ENCODE measurements at regions not wholly inside any gene's neighbourhood (a gene's known extent, or its start where the extent isn't known, plus 50 kb on each side); places are given as distances from the start of the nearest gene placed in this dataset.

- no peaks in the 10 kb centered on the region for H4K20me1 ChIP-seq (ENCODE audit: insufficient read depth, low read length)
- DNase-seq (no peak), ATAC-seq (ENCODE audit: insufficient read depth, low read depth) (no peak)
- no peak overlapping the region for H3K4me2 ChIP-seq (ENCODE audit: insufficient read depth, low read length)
- no peak overlapping the region for H3K4me3 ChIP-seq (ENCODE audit: low read depth in 1 of 2, low read length in 2 of 2)
- no peaks in the 10 kb centered on the region for H3K27me3 ChIP-seq (ENCODE audit: insufficient read depth, low read length, poor library complexity)
- H3K36me3 ChIP-seq (ENCODE audit: insufficient read depth, low read length): no peaks in the 10 kb centered on the region
- H3K79me2 ChIP-seq (ENCODE audit: insufficient read depth, low read length): no peaks in the 10 kb centered on the region
- no peaks in the 10 kb centered on the region for H3K4me1 ChIP-seq (ENCODE audit: insufficient read depth, low read length)
- H2AFZ ChIP-seq (ENCODE audit: low read depth, low read length): no peak overlapping the region
- H3K27ac ChIP-seq (ENCODE audit: low read length): no peak overlapping the region
- no peaks in the 10 kb centered on the region for H3K9me3 ChIP-seq (ENCODE audit: insufficient read depth, low read length, severe bottlenecking)
- no peak for TF ChIP-seq EZH2 (IDR thresholded peaks at IDR 0.05; ENCODE audit: borderline replicate concordance, low read depth, low read length, severe bottlenecking)
- no peak overlapping the region for H3K9ac ChIP-seq (ENCODE audit: low read depth, low read length)
Measured at GRCh38 chr2:58928391-58928790, 687.3 kb upstream of the FANCL start.

GRCh38 chr2:58926112-58926511 lies 685.0 kb upstream of the FANCL start:
- H3K36me3 ChIP-seq (ENCODE audit: insufficient read depth, low read length): no peaks in the 10 kb centered on the region
- no peak overlapping the region for H3K4me3 ChIP-seq (ENCODE audit: low read depth in 1 of 2, low read length in 2 of 2)
- no peak for ATAC-seq (ENCODE audit: insufficient read depth, low read depth)
- H3K9ac ChIP-seq (ENCODE audit: low read depth, low read length): no peak overlapping the region
- H2AFZ ChIP-seq (ENCODE audit: low read depth, low read length): no peak overlapping the region
- H3K4me1 ChIP-seq (ENCODE audit: insufficient read depth, low read length): no peaks in the 10 kb centered on the region
- no peaks in the 10 kb centered on the region for H3K79me2 ChIP-seq (ENCODE audit: insufficient read depth, low read length)
- H3K4me2 ChIP-seq (ENCODE audit: insufficient read depth, low read length): no peak overlapping the region
- no peak overlapping the region for H3K27ac ChIP-seq (ENCODE audit: low read length)
- DNase-seq: no peak
- no peaks in the 10 kb centered on the region for H4K20me1 ChIP-seq (ENCODE audit: insufficient read depth, low read length)
- H3K27me3 ChIP-seq (ENCODE audit: insufficient read depth, low read length, poor library complexity): no peaks in the 10 kb centered on the region
- H3K9me3 ChIP-seq (ENCODE audit: insufficient read depth, low read length, severe bottlenecking): no peaks in the 10 kb centered on the region
- TF ChIP-seq CTCF (IDR thresholded peaks at IDR 0.05; ENCODE audit: borderline replicate concordance, extremely low read depth, low read length, poor library complexity, severe bottlenecking): no peak

GRCh38 chr2:58925676-58926081 lies 684.6 kb upstream of the FANCL start:
- no peak overlapping the region for H3K9ac ChIP-seq (ENCODE audit: low read depth, low read length)
- DNase-seq: no peak
- H3K4me2 ChIP-seq (ENCODE audit: insufficient read depth, low read length): no peak overlapping the region
- no peaks in the 10 kb centered on the region for H3K27me3 ChIP-seq (ENCODE audit: insufficient read depth, low read length, poor library complexity)
- H4K20me1 ChIP-seq (ENCODE audit: insufficient read depth, low read length): no peaks in the 10 kb centered on the region
- no peaks in the 10 kb centered on the region for H3K36me3 ChIP-seq (ENCODE audit: insufficient read depth, low read length)
- H2AFZ ChIP-seq (ENCODE audit: low read depth, low read length): no peak overlapping the region
- H3K79me2 ChIP-seq (ENCODE audit: insufficient read depth, low read length): no peaks in the 10 kb centered on the region
- H3K27ac ChIP-seq (ENCODE audit: low read length): no peak overlapping the region
- no peaks in the 10 kb centered on the region for H3K9me3 ChIP-seq (ENCODE audit: insufficient read depth, low read length, severe bottlenecking)
- H3K4me1 ChIP-seq (ENCODE audit: insufficient read depth, low read length): no peaks in the 10 kb centered on the region
- no peak overlapping the region for H3K4me3 ChIP-seq (ENCODE audit: low read depth in 1 of 2, low read length in 2 of 2)
- no peak for ATAC-seq (ENCODE audit: insufficient read depth, low read depth)
- TF ChIP-seq CTCF (IDR thresholded peaks at IDR 0.05; ENCODE audit: borderline replicate concordance, extremely low read depth, low read length, poor library complexity, severe bottlenecking) (no peak), EZH2 (IDR thresholded peaks at IDR 0.05; ENCODE audit: borderline replicate concordance, low read depth, low read length, severe bottlenecking) (no peak)

GRCh38 chr2:58923869-58924268 lies 682.7 kb upstream of the FANCL start:
- no peaks in the 10 kb centered on the region for H3K9me3 ChIP-seq (ENCODE audit: insufficient read depth, low read length, severe bottlenecking)
- H3K36me3 ChIP-seq (ENCODE audit: insufficient read depth, low read length): no peaks in the 10 kb centered on the region
- H3K4me3 ChIP-seq (ENCODE audit: low read depth in 1 of 2, low read length in 2 of 2): no peak overlapping the region
- no peak overlapping the region for H2AFZ ChIP-seq (ENCODE audit: low read depth, low read length)
- ATAC-seq (ENCODE audit: insufficient read depth, low read depth): no peak
- no peaks in the 10 kb centered on the region for H4K20me1 ChIP-seq (ENCODE audit: insufficient read depth, low read length)
- no peak overlapping the region for H3K4me2 ChIP-seq (ENCODE audit: insufficient read depth, low read length)
- no peaks in the 10 kb centered on the region for H3K27me3 ChIP-seq (ENCODE audit: insufficient read depth, low read length, poor library complexity)
- H3K27ac ChIP-seq (ENCODE audit: low read length): no peak overlapping the region
- H3K79me2 ChIP-seq (ENCODE audit: insufficient read depth, low read length): no peaks in the 10 kb centered on the region
- TF ChIP-seq EZH2 (IDR thresholded peaks at IDR 0.05; ENCODE audit: borderline replicate concordance, low read depth, low read length, severe bottlenecking) (no peak), CTCF (IDR thresholded peaks at IDR 0.05; ENCODE audit: borderline replicate concordance, extremely low read depth, low read length, poor library complexity, severe bottlenecking) (no peak)
- no peak overlapping the region for H3K9ac ChIP-seq (ENCODE audit: low read depth, low read length)
- no peak for DNase-seq
- no peaks in the 10 kb centered on the region for H3K4me1 ChIP-seq (ENCODE audit: insufficient read depth, low read length)
